ENCODE measurements at regions not wholly inside any gene's neighbourhood (a gene's known extent, or its start where the extent isn't known, plus 50 kb on each side); places are given as distances from the start of the nearest gene placed in this dataset.

DNA sequence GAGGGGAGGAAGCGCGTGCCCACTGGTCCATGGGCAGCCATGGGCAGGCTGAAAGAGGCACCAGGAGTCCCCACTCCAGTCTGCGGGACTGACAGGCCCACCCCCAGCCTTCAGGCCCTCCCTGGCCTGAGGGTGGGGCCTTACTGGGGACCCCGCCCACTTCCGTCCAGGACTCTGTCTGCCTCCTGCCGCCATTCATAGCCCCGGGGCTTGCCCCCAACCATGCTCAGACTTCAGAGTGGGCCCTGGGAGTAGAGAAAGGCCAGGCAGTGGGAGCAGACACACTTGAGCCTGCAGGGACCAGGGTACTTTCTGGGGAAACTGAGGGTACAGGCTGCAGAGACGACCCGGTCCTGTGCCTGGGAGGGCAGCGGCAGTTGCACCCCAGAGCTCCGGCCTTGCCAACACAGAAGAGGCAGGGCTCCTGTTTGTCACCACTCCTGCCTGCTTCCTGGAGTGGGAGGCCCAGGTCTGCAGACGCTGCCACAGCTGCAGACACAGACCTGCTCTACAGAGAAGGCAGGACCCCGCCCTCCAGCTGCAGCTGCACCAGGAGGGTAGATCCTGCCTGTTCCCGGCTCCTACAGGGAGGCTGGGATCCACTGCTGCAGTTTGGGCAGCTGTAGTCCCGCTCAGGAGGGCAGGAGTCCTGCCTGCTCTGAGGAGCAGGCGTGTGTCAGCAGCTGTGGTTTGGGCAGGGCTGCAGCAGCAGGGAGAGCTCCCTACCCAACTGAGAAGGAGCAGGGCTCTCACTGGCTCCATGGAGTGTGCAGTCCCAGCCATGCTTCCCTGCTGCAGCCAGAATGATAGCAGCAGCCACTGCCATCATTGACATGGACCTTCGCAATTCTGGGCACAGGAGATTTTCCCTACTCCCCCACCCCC is 387.9 kb upstream of the ANO3 start:
- DNase-seq (ENCODE audit: low read depth), result no peak
- TF ChIP-seq, protein P1, sequence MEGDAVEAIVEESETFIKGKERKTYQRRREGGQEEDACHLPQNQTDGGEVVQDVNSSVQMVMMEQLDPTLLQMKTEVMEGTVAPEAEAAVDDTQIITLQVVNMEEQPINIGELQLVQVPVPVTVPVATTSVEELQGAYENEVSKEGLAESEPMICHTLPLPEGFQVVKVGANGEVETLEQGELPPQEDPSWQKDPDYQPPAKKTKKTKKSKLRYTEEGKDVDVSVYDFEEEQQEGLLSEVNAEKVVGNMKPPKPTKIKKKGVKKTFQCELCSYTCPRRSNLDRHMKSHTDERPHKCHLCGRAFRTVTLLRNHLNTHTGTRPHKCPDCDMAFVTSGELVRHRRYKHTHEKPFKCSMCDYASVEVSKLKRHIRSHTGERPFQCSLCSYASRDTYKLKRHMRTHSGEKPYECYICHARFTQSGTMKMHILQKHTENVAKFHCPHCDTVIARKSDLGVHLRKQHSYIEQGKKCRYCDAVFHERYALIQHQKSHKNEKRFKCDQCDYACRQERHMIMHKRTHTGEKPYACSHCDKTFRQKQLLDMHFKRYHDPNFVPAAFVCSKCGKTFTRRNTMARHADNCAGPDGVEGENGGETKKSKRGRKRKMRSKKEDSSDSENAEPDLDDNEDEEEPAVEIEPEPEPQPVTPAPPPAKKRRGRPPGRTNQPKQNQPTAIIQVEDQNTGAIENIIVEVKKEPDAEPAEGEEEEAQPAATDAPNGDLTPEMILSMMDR (IDR thresholded peaks at IDR 0.05; ENCODE audit: low read depth, low read length, missing control alignments), result no peak
- in situ Hi-C loops (cut with HindIII; ENCODE audit: low sequenced_read_pairs), result no loop called here
- no peak overlapping the region for H3K4me3 ChIP-seq (ENCODE audit: low read depth, low read length)

DNA sequence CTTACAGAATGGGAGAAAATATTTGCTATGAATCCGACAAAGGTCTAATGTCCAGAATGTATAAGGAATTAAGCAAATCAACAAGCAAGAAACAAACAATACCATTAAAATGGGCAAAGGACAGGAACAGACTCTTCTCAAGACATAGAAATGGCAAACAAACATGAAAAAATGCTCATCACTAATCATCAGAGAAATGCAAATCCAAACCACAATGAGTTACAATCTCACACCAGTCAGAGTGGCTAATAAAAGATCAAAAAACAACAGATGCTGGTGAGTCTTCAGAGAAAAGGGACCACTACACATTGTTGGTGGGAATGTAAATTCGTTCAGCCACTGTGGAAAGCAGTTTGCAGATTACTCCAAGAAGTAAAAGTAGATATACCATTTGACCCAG is 382.0 kb upstream of the ANO3 start:
- in situ Hi-C loops (cut with HindIII; ENCODE audit: low sequenced_read_pairs), result no loop called here
- TF ChIP-seq, protein P1 (IDR thresholded peaks at IDR 0.05; ENCODE audit: low read depth, low read length, missing control alignments), result no peak
- DNase-seq (ENCODE audit: low read depth), result no peak
- no peak overlapping the region for H3K4me3 ChIP-seq (ENCODE audit: low read depth, low read length)

DNA sequence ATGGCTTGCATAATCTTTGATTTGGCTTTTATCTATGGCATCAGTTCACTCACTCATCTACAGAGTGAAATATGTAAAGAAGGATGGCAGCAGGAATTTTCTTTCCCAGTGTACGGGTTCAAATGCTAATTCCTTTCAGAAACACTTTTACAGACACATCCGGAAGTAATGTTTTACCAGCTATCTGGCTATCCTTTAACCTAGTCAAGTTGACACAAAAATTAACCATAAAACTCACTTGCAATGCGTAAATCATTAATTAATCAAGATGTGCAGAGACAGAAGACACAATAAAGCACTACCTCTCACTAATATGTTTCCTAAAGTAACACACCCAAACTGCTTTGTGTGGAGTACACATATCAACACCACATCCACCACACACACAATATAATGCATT is 378.9 kb upstream of the ANO3 start:
- in situ Hi-C loops (cut with HindIII; ENCODE audit: low sequenced_read_pairs), result no loop called here
- no peak overlapping the region for H3K4me3 ChIP-seq (ENCODE audit: low read depth, low read length)
- TF ChIP-seq, protein P1 (IDR thresholded peaks at IDR 0.05; ENCODE audit: low read depth, low read length, missing control alignments), result no peak
- DNase-seq (ENCODE audit: low read depth), result no peak

DNA sequence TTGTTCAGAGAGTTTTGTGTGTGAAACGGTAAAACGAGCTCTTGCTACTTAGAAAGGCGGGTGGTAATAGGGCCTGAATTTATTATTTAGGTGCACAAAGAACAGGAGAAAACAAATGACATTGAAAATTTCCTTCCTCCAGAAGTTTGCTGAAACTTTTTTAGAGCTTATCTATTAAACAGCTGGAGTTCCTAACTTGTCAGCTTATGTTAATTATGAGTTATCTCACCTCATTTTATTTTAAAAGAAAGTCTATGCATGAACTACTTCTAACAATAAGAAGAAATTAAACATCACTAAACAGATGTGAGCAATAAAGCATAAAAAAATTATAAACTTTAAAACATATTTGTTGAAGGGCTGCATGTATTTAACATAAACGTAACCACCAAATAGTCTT is 373.9 kb upstream of the ANO3 start:
- no peak for DNase-seq (ENCODE audit: low read depth)
- TF ChIP-seq, protein P1 (IDR thresholded peaks at IDR 0.05; ENCODE audit: low read depth, low read length, missing control alignments), result no peak
- in situ Hi-C loops (cut with HindIII; ENCODE audit: low sequenced_read_pairs), result no loop called here
- H3K4me3 ChIP-seq (ENCODE audit: low read depth, low read length), result no peak overlapping the region

DNA sequence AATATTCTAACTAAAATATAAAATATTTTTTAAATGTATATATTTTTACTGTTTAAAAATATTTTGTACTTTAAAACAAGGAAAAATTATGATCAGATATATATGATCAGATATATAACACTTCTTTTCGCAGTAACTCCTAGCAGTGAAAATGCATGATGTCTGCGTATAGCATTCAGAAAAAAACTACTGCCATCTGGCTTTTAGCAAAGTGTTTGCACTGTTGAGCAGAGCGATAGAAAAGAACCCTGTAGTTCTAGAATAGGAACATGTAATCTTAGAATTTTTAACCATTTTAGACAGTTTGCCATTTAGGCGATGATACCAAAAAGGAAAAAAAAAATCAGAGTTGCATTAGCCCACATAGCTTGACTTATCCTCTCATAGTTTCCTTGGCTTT is 370.4 kb upstream of the ANO3 start:
- no peak for DNase-seq (ENCODE audit: low read depth)
- TF ChIP-seq, protein P1 (IDR thresholded peaks at IDR 0.05; ENCODE audit: low read depth, low read length, missing control alignments), result no peak
- in situ Hi-C loops (cut with HindIII; ENCODE audit: low sequenced_read_pairs), result no loop called here
- H3K4me3 ChIP-seq (ENCODE audit: low read depth, low read length), result no peak overlapping the region

DNA sequence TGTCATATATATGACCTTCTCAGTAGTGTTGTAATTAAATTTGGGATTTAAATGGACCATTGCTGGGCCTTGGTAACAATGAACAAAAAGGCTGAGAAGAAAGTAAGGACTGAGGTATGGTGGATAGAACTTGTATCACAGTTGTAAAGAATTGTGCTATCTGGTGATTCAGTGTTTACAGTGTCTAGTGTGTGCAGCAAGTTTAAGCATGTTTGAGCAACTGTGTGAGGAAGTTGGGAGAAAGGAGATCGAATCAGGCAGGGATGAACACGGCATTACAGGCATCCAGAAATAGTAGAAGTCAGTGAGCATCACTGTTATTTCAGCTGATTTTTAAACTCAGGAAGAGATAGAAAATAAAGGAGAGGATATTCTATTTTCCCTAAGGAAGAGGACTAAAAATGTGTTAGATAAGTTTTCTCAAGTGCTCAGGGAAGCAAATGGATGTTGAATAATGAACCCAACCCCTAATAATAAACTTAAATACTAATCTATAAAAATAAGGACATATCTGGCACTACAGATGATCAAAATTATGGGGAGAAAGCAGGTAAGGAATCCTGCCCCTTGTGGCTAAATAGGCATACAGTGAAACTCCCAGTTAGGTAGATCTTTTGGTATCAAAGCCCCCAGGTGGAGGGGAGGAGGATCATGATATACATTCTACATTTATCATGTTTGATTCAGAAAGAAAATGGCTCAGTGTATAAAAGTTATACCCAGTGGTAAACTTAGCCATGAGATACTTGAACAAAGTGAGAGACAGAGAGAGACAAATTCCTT is 361.0 kb upstream of the ANO3 start:
- no peak overlapping the region for H3K4me3 ChIP-seq (ENCODE audit: low read depth, low read length)
- TF ChIP-seq, protein P1 (IDR thresholded peaks at IDR 0.05; ENCODE audit: low read depth, low read length, missing control alignments), result peak; percentile 38
- DNase-seq (ENCODE audit: low read depth), result no peak
- in situ Hi-C loops (cut with HindIII; ENCODE audit: low sequenced_read_pairs), result no loop called here
